ES-I3 (cell line): ENCODE measurements at regions not wholly inside any gene's neighbourhood (a gene's known extent, or its start where the extent isn't known, plus 50 kb on each side); places are given as distances from the start of the nearest gene placed in this dataset.
"Not testable (repeated sequence)": the region's sequence is repeated elsewhere in the genome, so short reads cannot be mapped to it uniquely, and the experiment has no call there.

ENCODE experiments used
- H3K36me3 ChIP-seq: 2 replicates; pipeline ENCODE4 v1.6.1; 2013; ENCODE audit warnings: mild to moderate bottlenecking, low read length, control low read depth, moderate library complexity; ENCODE audit not compliant: insufficient read depth
- H3K4me1 ChIP-seq: 2 replicates; pipeline ENCODE4 v1.6.1; 2013; ENCODE audit warnings: mild to moderate bottlenecking, control low read depth, low read length; ENCODE audit not compliant: insufficient read depth
- H3K9ac ChIP-seq: 2 replicates; pipeline ENCODE4 v1.6.1; 2013; ENCODE audit warnings: low read depth, mild to moderate bottlenecking, low read length, moderate library complexity
- H3K9me3 ChIP-seq: 2 replicates; pipeline ENCODE4 v1.6.1; 2013; ENCODE audit warnings: mild to moderate bottlenecking, low read length, moderate library complexity; ENCODE audit not compliant: control insufficient read depth, insufficient read depth

GRCh38 chr16:22653876-22654275 lies 143.2 kb downstream of the NPIPB5 start:
- H3K9ac ChIP-seq, result no peak overlapping the region
- H3K36me3 ChIP-seq, result no peaks in the 10 kb centered on the region
- H3K4me1 ChIP-seq, result no peaks in the 10 kb centered on the region
- no peaks in the 10 kb centered on the region for H3K9me3 ChIP-seq

- H3K9me3 ChIP-seq, H3K36me3 ChIP-seq, H3K4me1 ChIP-seq, H3K9ac ChIP-seq: not testable (repeated sequence)
Measured at GRCh38 chr16:22656573-22656972, 145.9 kb downstream of the NPIPB5 start.

- H3K4me1 ChIP-seq, result no peaks in the 10 kb centered on the region
- no peaks in the 10 kb centered on the region for H3K9me3 ChIP-seq
- H3K9ac ChIP-seq, result no peak overlapping the region
- H3K36me3 ChIP-seq, result no peaks in the 10 kb centered on the region
Measured at GRCh38 chr16:22659933-22660332, 149.2 kb downstream of the NPIPB5 start.

GRCh38 chr16:22660441-22661160 lies 149.9 kb downstream of the NPIPB5 start:
- no peak overlapping the region for H3K9ac ChIP-seq
- no peaks in the 10 kb centered on the region for H3K9me3 ChIP-seq
- no peaks in the 10 kb centered on the region for H3K4me1 ChIP-seq
- no peaks in the 10 kb centered on the region for H3K36me3 ChIP-seq

GRCh38 chr16:22661161-22661647 lies 150.5 kb downstream of the NPIPB5 start:
- no peaks in the 10 kb centered on the region for H3K4me1 ChIP-seq
- no peaks in the 10 kb centered on the region for H3K9me3 ChIP-seq
- H3K36me3 ChIP-seq, result no peaks in the 10 kb centered on the region
- H3K9ac ChIP-seq, result no peak overlapping the region

- H3K9ac ChIP-seq, H3K9me3 ChIP-seq: not testable (repeated sequence)
Measured at GRCh38 chr16:22662958-22663357, 151.0 kb upstream of the HS3ST2 start.

GRCh38 chr16:22663389-22664064 lies 150.4 kb upstream of the HS3ST2 start:
- no peaks in the 10 kb centered on the region for H3K4me1 ChIP-seq
- no peak overlapping the region for H3K9ac ChIP-seq
- no peaks in the 10 kb centered on the region for H3K9me3 ChIP-seq
- no peaks in the 10 kb centered on the region for H3K36me3 ChIP-seq

More at GRCh38 chr16:22662958-22663357, 151.0 kb upstream of the HS3ST2 start:
- H3K36me3 ChIP-seq, H3K4me1 ChIP-seq: not testable (repeated sequence)

GRCh38 chr16:22664132-22664531 lies 149.8 kb upstream of the HS3ST2 start:
- Histone ChIP-seq H3K9me3 (no peaks in the 10 kb centered on the region), H3K36me3 (no peaks in the 10 kb centered on the region), H3K9ac (no peak overlapping the region), H3K4me1 (no peaks in the 10 kb centered on the region)

- Histone ChIP-seq H3K9me3 (no peaks in the 10 kb centered on the region), H3K36me3 (no peaks in the 10 kb centered on the region), H3K9ac (no peak overlapping the region), H3K4me1 (no peaks in the 10 kb centered on the region)
Measured at GRCh38 chr16:22664561-22664997, 149.4 kb upstream of the HS3ST2 start.

GRCh38 chr16:22665048-22665797 lies 148.7 kb upstream of the HS3ST2 start:
- Histone ChIP-seq H3K4me1 (no peaks in the 10 kb centered on the region), H3K36me3 (no peaks in the 10 kb centered on the region), H3K9ac (no peak overlapping the region), H3K9me3 (no peaks in the 10 kb centered on the region)

- H3K4me1 ChIP-seq, result no peaks in the 10 kb centered on the region; the same call in 1 of the 2 replicates
- no peak overlapping the region for H3K9ac ChIP-seq
- no peaks in the 10 kb centered on the region for H3K36me3 ChIP-seq
- no peaks in the 10 kb centered on the region for H3K9me3 ChIP-seq
Measured at GRCh38 chr16:22665803-22666202, 148.2 kb upstream of the HS3ST2 start.

- Histone ChIP-seq H3K36me3 (no peaks in the 10 kb centered on the region), H3K9ac (no peak overlapping the region), H3K9me3 (no peaks in the 10 kb centered on the region), H3K4me1 (no peaks in the 10 kb centered on the region; the same call in 1 of the 2 replicates)
Measured at GRCh38 chr16:22668318-22668717, 145.6 kb upstream of the HS3ST2 start.

GRCh38 chr16:22670044-22670536 lies 143.9 kb upstream of the HS3ST2 start:
- Histone ChIP-seq H3K9me3 (no peaks in the 10 kb centered on the region), H3K9ac (peak overlapping the region; percentile 0; the same call in 1 of the 2 replicates), H3K4me1 (no peaks in the 10 kb centered on the region; the same call in 1 of the 2 replicates)

GRCh38 chr16:22670551-22671041 lies 143.4 kb upstream of the HS3ST2 start:
- H3K9ac ChIP-seq, result peak overlapping the region; percentile 0; the same call in 1 of the 2 replicates
- no peaks in the 10 kb centered on the region for H3K9me3 ChIP-seq
- no peaks in the 10 kb centered on the region; the same call in 1 of the 2 replicates for H3K4me1 ChIP-seq
- H3K36me3 ChIP-seq, result no peaks in the 10 kb centered on the region

More at GRCh38 chr16:22670044-22670536, 143.9 kb upstream of the HS3ST2 start:
- H3K36me3 ChIP-seq, result no peaks in the 10 kb centered on the region
